HG03460 (cell line): ENCODE measurements at regions not wholly inside any gene's neighbourhood (a gene's known extent, or its start where the extent isn't known, plus 50 kb on each side); places are given as distances from the start of the nearest gene placed in this dataset.

Source experiments
- ATAC-seq: cut with Tn5 transposase; IDR thresholded peaks from one replicate; pipeline ENCODE4 v1.9.1; 2021; ENCODE audit not compliant: unreplicated experiment

DNA sequence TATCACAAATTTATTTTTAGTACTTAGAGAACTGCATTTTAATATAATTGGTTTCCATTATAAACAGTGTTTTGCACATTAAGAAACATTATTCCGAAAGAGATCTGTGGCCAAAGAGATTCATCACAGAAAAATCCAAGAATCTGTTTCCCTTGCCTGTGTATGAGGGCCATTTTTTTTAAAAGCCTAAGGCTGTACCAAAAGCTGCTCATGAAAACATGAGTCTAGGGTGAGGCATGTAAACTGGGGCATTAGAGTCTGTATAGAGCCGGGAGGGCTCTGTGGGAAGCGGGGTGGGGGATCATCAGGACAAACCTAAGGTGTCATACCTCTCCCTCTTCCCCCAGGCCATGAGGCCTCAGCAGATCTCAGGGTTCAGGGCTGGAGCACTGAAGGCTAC, 223.8 kb downstream of the FBXO15 start:
- ATAC-seq = no peak

DNA sequence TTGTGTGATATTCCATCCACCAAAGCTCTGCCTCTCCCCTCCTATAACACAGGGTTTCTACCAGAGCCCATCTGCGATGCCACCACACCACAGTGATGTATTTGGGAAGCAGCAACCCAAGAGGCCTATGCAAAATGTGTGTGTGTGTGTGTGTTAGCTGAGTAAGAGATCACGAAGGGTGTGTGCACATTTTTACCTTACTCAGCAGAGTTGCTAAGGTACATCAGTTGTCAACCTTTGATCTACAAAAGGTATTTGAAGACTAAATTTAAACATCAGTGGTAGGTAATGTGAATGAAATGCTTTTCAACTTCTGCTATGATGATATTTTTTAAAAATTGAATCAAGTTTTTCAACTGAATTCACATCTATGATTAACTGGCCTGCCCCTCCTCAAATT, 227.6 kb downstream of the FBXO15 start:
- ATAC-seq = no peak

DNA sequence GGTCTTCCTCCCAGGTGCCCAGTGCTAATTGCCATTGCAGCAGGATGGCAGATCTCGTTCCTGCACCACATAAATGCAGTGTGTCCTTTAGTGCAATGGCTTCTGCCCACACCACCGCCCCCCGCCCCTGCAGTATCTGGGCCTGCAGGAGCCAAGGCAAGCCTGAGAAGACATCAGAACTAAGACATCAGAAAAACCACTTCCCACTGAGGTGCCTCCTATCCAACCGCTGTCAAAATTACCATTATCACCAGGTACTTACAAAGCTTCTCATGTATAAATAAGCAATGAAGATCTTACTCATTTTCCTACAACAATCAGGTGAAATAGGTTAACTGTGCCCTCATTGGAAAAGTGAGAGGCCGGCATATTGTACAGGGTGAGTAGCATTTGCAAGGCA, 228.8 kb downstream of the FBXO15 start:
- no peak for ATAC-seq

DNA sequence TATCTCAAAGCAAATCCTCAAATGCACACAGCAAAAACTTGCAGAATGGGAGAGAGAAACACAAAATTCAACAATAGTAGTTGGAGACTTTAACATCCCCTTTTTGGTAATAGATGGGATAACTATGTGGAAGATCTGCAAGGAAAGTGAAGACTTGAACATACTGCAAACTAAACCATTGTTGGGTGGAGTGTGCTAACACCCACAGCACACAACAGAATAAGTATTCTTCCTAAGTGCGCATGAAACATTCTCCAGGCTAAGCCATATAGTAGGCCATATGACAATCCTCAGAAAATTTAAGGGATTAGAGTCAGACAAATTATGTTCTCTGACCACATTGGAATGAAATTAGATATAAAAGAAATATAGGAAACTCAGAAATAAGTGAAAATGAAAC, 230.6 kb downstream of the FBXO15 start:
- ATAC-seq = no peak

DNA sequence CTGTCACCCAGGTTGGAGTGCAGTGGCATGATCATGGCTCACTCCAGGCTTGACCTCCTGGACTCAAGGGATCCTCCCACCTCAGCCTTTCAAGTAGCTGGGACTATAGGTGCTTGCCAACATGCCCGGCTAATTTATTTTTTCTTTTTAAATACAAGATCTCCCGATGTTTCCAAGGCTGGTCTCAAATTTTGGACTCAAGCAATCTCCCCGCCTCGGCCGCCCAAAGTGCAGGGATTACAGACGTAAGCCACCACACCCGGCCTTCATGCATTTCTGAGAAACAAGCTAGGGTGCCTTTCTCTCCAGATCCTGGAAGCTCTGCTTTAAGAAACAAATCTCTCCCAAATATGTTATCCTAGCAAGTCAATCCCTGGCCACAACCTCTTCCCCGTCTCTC, 234.1 kb downstream of the FBXO15 start:
- ATAC-seq = no peak

DNA sequence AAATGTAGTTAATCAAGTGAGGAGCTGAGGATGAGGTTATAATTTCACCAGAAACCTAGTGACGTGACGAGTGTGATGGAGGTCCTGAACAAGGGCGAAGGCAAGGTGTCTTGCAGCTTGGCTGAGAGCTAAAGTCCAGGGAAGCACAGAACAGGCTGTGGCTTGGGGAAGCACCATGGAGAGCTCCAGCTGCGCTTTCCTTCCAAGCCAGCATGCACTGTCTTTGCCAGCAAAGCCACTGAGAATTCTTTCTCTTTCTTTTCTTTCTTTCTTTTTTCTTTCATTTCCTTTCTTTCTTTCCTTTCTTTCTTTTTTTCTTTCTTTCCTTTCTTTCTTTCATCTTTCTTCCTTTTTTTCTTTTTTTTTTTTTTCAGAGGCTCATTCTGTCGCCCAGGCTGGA, 239.3 kb downstream of the FBXO15 start:
- no peak for ATAC-seq

DNA sequence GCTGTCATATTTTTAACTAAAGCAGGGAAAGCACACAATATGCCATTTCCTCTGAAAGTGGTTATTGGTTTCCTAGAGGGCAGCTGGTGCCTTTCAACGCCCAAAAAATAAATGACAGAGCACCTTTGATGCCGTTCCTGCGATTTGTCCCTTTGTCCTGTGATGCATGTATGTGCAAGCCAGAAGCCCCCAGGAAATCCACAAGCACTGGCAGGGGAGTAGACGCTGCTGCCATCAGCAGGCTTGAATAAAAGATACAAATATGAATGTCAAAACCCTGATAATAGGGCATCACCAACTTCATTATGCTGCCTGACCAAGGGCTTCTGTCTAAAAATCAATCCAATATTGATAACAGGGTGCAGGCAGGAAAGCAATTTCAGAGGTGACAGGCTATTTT, 246.1 kb downstream of the FBXO15 start:
- ATAC-seq = no peak

DNA sequence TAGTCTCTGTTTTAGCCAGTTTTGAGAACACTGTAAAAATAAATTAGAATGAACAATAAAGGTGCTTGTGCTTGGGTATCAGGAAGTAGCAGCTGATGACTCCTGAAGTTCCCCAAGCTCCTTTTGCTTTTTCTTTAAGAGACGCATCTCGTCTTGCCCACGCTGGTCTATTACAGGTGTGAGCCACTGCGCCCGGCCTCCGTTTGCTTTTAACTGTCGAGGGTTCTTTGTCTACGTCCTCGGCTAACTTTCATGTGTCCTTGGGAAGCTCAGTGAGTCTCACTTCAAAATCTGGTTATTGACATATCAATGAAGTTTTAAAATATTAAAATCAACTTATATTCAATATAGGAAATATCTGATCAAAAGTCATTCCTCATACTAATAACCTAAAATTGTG, 246.5 kb downstream of the FBXO15 start:
- ATAC-seq = no peak

DNA sequence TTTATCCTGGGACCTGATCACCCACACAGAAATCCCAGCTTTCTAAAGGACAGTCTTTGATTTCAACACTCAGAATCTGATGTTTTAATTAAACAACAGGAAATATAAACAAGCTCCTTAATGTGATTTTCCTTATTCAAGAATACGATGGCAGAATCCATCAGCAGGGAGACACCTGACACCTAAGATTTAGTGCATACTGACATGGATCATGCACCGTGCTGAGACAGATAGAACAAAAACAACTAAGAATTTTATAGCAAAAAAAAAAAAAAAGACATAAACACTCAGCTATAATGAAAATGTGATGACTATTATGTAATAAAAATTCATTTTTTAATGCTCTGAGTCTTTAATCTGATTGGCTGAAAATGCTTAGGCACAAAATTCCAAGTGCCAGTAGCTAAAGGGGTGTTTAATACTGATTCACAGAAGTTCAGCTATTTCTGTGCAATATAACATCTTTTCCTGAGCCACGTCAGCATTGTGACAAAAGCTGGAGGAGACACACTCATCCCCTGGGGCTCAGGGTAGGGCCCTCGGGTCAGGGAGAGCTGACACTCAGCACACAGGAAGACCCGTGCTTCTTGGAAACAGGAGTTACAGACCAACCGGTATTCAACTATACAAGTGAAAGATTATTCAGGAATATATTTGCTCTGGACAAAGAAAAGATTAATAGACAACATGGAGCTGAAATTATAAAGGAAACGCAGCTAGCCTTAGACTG, 247.4 kb downstream of the FBXO15 start:
- no peak for ATAC-seq

DNA sequence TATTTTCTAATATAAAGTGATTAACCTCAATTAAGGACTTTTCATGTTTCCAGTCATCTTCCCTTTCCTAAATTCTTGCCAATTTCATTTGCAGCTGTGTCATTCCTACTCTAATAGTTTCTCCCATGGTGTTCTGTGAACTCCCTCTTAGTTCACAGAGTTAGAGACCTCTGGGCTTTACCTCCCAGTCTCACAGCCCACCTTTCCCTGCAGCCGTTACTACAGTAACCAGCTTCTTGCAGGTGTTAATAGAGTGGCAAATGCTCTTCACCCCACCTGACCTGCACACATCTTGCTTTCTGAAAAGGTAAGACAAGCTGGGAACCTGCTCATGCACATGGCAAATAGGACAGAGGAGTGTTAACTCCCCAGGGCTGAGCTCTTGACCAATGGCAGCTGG, 250.1 kb downstream of the FBXO15 start:
- ATAC-seq = no peak

DNA sequence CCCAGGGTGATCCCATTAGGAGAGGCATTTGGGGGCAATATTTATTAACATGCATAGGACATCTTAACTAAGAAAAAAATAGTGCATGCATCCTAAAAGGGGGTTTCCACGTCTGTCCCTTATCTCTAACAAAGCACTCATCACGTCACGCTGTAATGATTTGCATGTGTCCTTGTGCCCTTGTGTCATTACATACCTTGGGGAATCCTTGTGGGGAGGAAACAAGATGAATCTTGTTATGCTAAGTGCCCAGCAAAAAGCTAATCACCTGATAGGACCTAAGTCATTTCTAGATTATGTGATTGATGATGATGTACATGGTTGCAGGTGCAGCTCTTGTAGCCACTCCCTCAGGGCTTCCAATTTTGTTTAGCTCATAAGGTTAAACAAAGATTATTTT, 250.9 kb downstream of the FBXO15 start:
- ATAC-seq = no peak

DNA sequence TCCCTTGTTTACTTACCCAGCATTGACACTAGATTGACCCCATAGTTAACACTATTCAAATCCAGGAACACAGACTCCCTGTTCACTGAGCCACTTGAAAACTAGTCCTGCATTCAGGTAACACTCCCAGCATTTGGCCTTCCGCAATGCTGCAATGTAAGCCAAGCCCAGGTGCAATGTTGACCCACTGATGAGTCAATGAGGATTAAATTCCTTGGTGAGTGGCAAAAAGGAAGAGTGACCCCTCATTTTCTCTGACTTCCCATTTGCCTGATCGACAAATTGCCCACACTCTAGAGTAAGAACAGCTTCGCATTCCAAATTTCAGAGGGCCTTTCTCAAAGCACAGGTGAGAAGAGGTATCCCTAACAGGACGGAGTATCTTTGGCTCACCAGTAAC, 251.9 kb downstream of the FBXO15 start:
- ATAC-seq = no peak

DNA sequence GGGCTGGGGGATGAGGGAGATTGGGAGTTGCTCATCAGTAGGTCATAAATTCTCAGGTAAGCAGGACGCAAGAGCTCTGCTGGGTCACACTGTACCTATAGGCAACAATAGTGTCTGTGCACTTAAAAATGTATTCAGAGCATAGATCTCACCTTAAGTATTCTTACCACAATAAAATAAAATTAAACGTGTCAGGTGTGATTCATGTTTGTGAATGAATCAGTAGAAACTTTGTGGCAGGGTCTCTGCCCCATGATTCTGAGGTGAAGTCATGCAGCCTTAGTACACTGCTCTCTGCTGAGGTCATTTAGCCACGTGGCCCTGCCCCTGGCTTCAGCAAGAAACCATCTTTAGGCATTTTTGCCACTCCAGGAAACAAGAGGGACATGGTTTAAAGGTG, 253.8 kb downstream of the FBXO15 start:
- no peak for ATAC-seq

DNA sequence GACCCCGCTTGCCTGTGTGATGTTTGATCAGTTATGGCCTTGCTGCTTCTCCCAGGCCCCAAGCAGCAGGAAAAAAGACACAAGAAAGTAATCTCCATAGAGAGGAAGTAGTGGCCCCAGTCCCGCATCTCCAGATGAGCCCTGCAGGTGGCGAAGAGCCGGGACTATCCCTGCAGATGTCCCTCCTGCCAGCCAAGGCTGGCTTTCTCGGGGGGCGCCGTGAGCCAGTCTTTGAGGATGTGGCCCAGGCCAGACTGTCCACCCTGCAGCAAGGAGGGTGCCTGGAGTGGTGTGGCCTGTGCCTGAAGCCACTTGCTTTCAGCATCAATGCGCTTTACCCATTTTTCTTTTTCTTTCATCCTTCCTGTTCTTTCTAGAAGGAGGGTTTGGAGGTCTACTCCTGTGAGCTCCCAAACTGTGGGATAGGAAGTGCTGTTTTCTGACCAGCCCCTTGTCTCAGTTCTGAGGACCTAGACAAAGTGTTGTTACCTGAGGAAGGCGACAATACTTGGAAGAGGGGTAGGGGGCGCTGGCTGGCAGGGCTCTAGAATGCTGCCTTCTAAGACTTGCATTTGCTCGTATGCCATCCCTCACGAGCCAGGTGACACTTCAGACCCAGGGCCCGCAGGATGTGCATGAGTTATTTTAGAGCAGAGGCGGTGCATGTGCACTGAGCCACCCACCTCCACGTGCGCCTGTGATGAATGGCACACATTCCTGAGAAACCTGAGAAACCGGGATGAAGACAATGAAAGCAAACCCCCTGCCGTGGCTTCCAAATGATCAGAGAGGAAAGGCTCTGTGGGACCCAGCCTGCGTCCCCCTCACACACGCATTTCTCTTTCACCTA, 255.8 kb downstream of the FBXO15 start:
- no peak for ATAC-seq

DNA sequence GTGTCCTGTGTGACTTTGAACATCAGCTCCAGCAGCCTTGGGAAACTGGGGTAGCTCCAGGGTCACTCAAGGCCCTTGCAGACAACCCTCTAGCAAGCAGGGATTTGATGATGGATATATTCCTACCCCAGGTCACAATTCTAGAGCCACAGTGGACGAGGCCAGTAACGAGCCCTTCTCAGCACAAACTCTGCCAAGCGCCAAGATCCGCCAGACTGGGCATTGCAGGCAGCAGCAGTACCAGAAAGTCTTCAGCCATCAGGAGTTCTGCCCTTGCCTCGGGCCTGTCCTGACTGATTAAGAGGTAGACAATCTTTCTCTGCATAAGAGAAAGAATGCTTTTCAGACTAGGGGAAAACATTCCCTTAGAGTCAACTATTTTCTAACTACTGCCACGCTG, 259.1 kb downstream of the FBXO15 start:
- no peak for ATAC-seq

DNA sequence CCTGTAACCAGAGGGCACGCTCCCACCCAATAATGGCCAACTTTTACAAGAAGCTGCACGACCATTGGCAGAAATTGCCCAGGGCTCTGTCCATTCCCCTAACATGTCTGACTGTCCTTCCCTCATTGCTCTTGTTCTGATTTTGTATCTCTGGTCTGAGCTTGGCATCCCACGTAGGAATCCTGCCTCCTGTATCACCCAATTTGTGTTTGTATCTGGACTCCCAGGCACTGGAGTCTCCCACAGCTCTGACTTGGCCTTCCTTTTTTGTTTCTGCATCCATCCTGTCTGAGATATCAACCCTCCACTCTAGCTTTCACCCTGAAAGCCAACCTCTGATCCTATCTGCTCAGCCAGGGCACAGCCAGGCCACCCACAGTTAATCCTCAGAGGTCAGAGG, 259.8 kb downstream of the FBXO15 start:
- no peak for ATAC-seq

DNA sequence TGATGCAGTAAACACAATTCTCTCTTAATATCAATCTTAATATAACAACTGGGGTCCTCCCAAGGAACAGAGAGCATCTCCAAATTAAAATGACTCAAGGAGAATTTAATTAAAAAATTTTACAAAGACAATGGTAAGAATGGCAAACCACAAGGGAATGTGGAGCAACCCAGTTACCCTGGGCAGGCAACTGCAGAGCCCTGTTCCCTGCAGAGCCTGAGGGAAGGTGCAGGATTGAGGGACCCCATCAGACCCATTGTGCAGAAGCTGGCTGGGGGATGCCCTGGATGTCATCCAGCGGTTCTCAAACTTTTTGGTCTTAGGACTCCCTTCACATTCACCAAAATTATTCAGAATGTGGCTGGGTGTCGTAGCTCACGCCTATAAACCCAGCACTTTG, 262.8 kb downstream of the FBXO15 start:
- no peak for ATAC-seq

DNA sequence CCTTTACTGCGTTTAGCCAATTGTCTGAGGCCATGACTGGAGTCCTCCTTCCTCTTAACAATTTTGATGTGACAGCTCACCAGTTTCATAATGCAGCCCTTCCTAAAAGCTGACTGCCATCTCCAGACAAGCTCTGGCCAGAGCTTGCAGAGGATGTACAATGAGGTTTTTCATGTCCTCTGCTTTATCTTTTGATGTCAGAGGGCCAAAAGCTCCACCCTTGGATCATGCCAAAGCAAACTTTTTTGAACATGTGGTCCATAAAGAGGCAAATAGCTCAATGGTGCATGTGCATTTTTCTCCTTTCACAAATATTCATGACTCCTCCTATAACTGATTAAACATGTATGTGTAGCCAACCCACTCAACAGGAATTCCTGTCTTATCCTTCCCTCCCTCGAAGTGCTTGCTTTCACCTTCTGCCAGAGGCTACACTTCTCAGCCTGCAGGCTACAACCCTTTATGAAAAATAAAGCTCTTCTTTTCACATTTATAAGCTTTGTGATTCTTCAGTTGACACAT, 266.2 kb downstream of the FBXO15 start:
- ATAC-seq = no peak

DNA sequence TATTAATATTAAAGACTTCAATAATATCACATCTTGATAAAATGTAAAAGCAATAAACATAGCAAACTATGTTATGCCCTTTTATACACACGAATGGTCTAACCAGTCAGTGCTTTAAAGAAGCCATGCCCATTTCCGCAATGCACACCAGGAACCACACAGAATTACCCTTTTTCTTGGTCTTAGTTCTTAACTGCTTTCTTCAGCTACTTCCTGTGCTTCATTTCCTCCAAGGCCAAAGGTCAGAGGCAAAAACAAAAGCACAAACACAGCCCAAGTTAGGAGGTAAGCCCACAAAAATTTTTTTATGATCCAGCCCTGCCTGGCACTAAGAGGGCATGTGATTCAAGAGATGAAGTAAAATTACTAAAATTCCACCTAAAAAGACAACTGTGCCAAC, 267.2 kb downstream of the FBXO15 start:
- no peak for ATAC-seq

DNA sequence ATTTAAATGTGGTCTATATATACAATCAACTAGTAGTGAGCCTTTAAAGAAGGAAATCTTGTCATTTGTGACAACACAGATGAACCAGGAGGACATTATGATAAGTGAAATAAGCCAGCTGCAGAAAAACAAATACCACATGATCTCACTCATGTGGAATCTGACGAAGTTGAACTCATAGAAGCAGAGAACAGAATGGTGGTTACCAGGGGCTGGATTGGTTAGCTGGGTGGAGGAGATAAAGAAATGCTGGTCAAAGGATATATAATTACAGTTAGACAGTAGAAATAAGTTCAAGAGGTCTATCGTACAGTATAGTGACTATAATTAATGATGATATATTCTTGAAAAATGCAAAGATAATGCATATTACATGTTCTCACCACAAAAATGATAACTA, 267.9 kb downstream of the FBXO15 start:
- ATAC-seq = no peak

DNA sequence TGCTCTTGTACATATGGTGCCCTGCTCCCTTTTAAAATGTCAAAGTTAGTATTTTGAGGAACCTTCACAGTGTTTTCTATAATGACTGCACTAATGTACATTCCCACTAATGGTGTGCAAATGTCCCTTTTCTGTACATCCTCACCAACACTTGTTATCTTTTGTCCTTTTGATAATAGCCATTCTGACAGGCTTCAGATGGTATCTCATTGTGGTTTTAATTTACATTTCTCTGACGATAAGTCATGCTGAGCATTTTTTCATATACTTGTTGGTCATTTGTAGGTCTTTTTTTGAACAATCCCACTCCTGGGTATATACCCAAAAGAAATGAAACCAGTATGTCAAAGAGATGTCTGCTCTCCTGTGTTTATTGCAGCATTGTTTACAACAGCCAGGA, 268.3 kb downstream of the FBXO15 start:
- no peak for ATAC-seq

DNA sequence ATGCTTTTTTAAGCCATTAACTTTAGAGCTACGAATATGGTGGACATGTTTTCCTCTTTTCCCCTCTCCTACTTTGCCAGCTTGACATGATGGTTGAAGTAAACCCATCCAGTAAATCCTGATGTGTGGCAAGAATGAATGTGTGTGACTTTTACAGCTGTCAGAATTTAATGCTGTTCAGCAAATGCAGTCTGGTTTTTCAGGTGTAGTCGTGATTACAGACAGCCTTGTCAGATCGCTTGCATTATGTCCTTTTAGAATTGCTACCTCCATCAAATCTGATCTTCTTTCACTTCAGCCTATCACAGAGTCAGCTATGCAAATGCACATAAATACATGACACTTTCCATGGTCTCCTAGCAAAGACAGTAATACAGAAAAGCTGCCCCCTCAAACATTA, 278.5 kb downstream of the FBXO15 start:
- ATAC-seq = no peak
